T follicular helper cell (primary cell): ENCODE measurements at regions not wholly inside any gene's neighbourhood (a gene's known extent, or its start where the extent isn't known, plus 50 kb on each side); places are given as distances from the start of the nearest gene placed in this dataset.

Experiments used
- DNase-seq: peaks from one replicate; pipeline ENCODE4 v3.0.0-alpha.2; 2020; ENCODE audit warnings: low read depth

- DNase-seq = no peak
Observed at GRCh38 chr6:137690034-137690433, 177.0 kb upstream of the TNFAIP3 start.

GRCh38 chr6:137690721-137691120 lies 176.3 kb upstream of the TNFAIP3 start:
- DNase-seq = no peak

- DNase-seq = no peak
Observed at GRCh38 chr6:137692308-137692707, 174.8 kb upstream of the TNFAIP3 start.

- no peak for DNase-seq
Observed at GRCh38 chr6:137692806-137693205, 174.3 kb upstream of the TNFAIP3 start.

- no peak for DNase-seq
Observed at GRCh38 chr6:137693711-137694110, 173.3 kb upstream of the TNFAIP3 start.

GRCh38 chr6:137696765-137697164 lies 170.3 kb upstream of the TNFAIP3 start:
- DNase-seq = no peak

- no peak for DNase-seq
Observed at GRCh38 chr6:137697267-137697938, 169.7 kb upstream of the TNFAIP3 start.

GRCh38 chr6:137698636-137699030 lies 168.4 kb upstream of the TNFAIP3 start:
- no peak for DNase-seq

- DNase-seq = no peak
Observed at GRCh38 chr6:137699031-137699683, 167.9 kb upstream of the TNFAIP3 start.

- DNase-seq = no peak
Observed at GRCh38 chr6:137700161-137700560, 166.9 kb upstream of the TNFAIP3 start.

- DNase-seq = no peak
Observed at GRCh38 chr6:137700751-137701477, 166.1 kb upstream of the TNFAIP3 start.

- no peak for DNase-seq
Observed at GRCh38 chr6:137701942-137702341, 165.1 kb upstream of the TNFAIP3 start.

- no peak for DNase-seq
Observed at GRCh38 chr6:137702791-137703424, 164.2 kb upstream of the TNFAIP3 start.

- no peak for DNase-seq
Observed at GRCh38 chr6:137704802-137705159, 162.3 kb upstream of the TNFAIP3 start.

GRCh38 chr6:137705160-137706082 lies 161.6 kb upstream of the TNFAIP3 start:
- peak; percentile 59 for DNase-seq

GRCh38 chr6:137706083-137706750 lies 160.8 kb upstream of the TNFAIP3 start:
- no peak for DNase-seq

GRCh38 chr6:137707038-137707589 lies 159.9 kb upstream of the TNFAIP3 start:
- no peak for DNase-seq

GRCh38 chr6:137707590-137708360 lies 159.3 kb upstream of the TNFAIP3 start:
- DNase-seq = peak; percentile 77

- DNase-seq = no peak
Observed at GRCh38 chr6:137708481-137708880, 158.6 kb upstream of the TNFAIP3 start.
